ENCODE measurements at regions not wholly inside any gene's neighbourhood (a gene's known extent, or its start where the extent isn't known, plus 50 kb on each side); places are given as distances from the start of the nearest gene placed in this dataset.

- intact Hi-C loops (cut with micrococcal nuclease), result no loop called here
- 0% methylated on average over 6 of the region's 6 CpGs for WGBS (ENCODE audit: insufficient coverage, low coverage, missing lambda C conversion rate)
These were observed 351.9 kb downstream of the NFIB start for GRCh38 chr9:13962006-13962405.

More at GRCh38 chr9:13962006-13962405, 351.9 kb downstream of the NFIB start:
- FAIRE-seq (no peak), ATAC-seq (no peak), DNase-seq (ENCODE audit: extremely low read depth in 1 of 4, low spot score in 3 of 4) (no peak)
- H3K9me1 ChIP-seq (ENCODE audit: control insufficient read depth, insufficient read depth, low read length), result no peaks in the 10 kb centered on the region
- no peaks in the 10 kb centered on the region; a peak in 2 of 5 replicates for H3K27me3 ChIP-seq (ENCODE audit: control insufficient read depth in 2 of 2, insufficient read depth in 2 of 2, low read length in 2 of 2)
- H3K27ac ChIP-seq (ENCODE audit: extremely low read depth, low read depth, low read length), result no peak overlapping the region
- H3K9ac ChIP-seq (ENCODE audit: insufficient read depth in 1 of 2, low read depth in 2 of 2, low read length in 2 of 2), result no peak overlapping the region
- H3K79me2 ChIP-seq (ENCODE audit: control insufficient read depth, insufficient read depth, low read length), result no peaks in the 10 kb centered on the region
- no peak overlapping the region for H3K4me3 ChIP-seq
- H3K36me3 ChIP-seq (ENCODE audit: control insufficient read depth, insufficient read depth, low read length), result no peaks in the 10 kb centered on the region
- H4K20me1 ChIP-seq (replicated peaks; ENCODE audit: control insufficient read depth, insufficient read depth, low read length), result no peaks in the 10 kb centered on the region
- ChIA-PET POLR2A (no interaction called here), CTCF (ENCODE audit: low intra/inter-chr PET ratio) (no interaction called here)
- no peak for TF ChIP-seq NFIC (IDR thresholded peaks at IDR 0.05)
- no peak for TF ChIP-seq GTF2E2 (tag; IDR thresholded peaks at IDR 0.05)
- no peak for TF ChIP-seq CTBP1 (IDR thresholded peaks at IDR 0.05; ENCODE audit: borderline replicate concordance)
- TF ChIP-seq SREBF2 (CRISPR knock-in tag; IDR thresholded peaks at IDR 0.05), result no peak
- no peak for TF ChIP-seq DPF2 (IDR thresholded peaks at IDR 0.05)
- TF ChIP-seq BRF2 (IDR thresholded peaks at IDR 0.05; ENCODE audit: borderline replicate concordance, insufficient read depth, insufficient read length), result no peak
- no TSS peak for BruUV-seq (replicated peaks)
- in situ Hi-C loops (cut with MboI), result loop anchor here (10.0 kb wide), 1 partner anchor 393 kb away; no protein-coding TSS in a partner anchor
- H3K4me2 ChIP-seq (ENCODE audit: insufficient read depth, low read length), result no peak overlapping the region
- no peak overlapping the region for H2AFZ ChIP-seq (ENCODE audit: low read depth, low read length)
- no peaks in the 10 kb centered on the region for H3K4me1 ChIP-seq (replicated peaks in 1 of 2; ENCODE audit: control insufficient read depth in 2 of 2, insufficient read depth in 2 of 2, low read length in 2 of 2)
- no peaks in the 10 kb centered on the region for H3K9me3 ChIP-seq (replicated peaks; ENCODE audit: control insufficient read depth, insufficient read depth, low read depth, low read length)

All from K562 (cell line).